OCI-LY1 (cell line): ENCODE measurements at regions not wholly inside any gene's neighbourhood (a gene's known extent, or its start where the extent isn't known, plus 50 kb on each side); places are given as distances from the start of the nearest gene placed in this dataset.

Experiments
- EZH2 ChIP-seq: fragments of 200-600 bp; sonication (generic), shearing (Covaris generic); IDR thresholded peaks from 2 replicates; pipeline ENCODE4 v1.8.0; 2017; ENCODE audit warnings: borderline replicate concordance, mixed run types, mild to moderate bottlenecking, antibody characterized with exemption, low read length, moderate library complexity, mixed read lengths
- TF ChIP-seq, protein P1 (sequence below): fragments of 200-600 bp; sonication (generic), shearing (Covaris generic); IDR thresholded peaks from 2 replicates; pipeline ENCODE4 v1.5.1; 2017; ENCODE audit warnings: mild to moderate bottlenecking, antibody characterized with exemption, low read length, moderate library complexity, mixed read lengths

DNA sequence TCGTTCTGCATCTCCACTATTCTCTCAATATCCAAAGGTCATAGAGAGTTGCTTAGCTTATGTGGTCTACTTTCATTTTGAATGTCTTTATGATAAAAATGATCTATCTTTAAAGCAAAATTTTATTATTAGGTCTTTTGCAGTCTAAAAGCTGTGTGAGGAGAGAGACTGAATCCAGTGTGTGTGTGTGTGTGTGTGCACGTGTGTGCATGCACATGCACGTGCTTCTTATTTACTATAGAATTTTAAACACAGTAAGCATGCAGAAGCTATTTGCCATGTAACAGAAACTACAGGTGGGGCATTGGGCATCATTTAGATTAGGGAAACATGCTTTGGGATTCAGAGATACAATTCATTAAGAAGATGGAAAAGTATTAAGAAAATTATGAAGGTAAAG is 136.0 kb upstream of the SPRY2 start:
- TF ChIP-seq, protein P1, sequence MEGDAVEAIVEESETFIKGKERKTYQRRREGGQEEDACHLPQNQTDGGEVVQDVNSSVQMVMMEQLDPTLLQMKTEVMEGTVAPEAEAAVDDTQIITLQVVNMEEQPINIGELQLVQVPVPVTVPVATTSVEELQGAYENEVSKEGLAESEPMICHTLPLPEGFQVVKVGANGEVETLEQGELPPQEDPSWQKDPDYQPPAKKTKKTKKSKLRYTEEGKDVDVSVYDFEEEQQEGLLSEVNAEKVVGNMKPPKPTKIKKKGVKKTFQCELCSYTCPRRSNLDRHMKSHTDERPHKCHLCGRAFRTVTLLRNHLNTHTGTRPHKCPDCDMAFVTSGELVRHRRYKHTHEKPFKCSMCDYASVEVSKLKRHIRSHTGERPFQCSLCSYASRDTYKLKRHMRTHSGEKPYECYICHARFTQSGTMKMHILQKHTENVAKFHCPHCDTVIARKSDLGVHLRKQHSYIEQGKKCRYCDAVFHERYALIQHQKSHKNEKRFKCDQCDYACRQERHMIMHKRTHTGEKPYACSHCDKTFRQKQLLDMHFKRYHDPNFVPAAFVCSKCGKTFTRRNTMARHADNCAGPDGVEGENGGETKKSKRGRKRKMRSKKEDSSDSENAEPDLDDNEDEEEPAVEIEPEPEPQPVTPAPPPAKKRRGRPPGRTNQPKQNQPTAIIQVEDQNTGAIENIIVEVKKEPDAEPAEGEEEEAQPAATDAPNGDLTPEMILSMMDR: no peak
- no peak for TF ChIP-seq EZH2
